ENCODE measurements at regions not wholly inside any gene's neighbourhood (a gene's known extent, or its start where the extent isn't known, plus 50 kb on each side); places are given as distances from the start of the nearest gene placed in this dataset.

GRCh38 chr12:105946493-105946901 is 192.3 kb downstream of the NUAK1 start:
- no peak for TF ChIP-seq CTCF (IDR thresholded peaks at IDR 0.05)
- TF ChIP-seq POLR2A (IDR thresholded peaks at IDR 0.05), result no peak
